Panc1 (cell line): ENCODE measurements at regions not wholly inside any gene's neighbourhood (a gene's known extent, or its start where the extent isn't known, plus 50 kb on each side); places are given as distances from the start of the nearest gene placed in this dataset.

ENCODE experiments used
- ATAC-seq: fragments of 200-7000 bp; cut with Tn5 transposase; 2 replicates; pipeline ENCODE4 v1.9.1; 2020; ENCODE audit warnings: mild to moderate bottlenecking, moderate library complexity
- BruUV-seq: library from RNA; stranded (reverse); fragments of 400-500 nt; replicated peaks from 2 replicates; lab custom pipeline; 2021; lab: Mats Ljungman, UMichigan
- CTCF ChIA-PET: fragments of 300-600 bp; sonication (Branson Sonifier 250); formaldehyde crosslinking; loops from one replicate; lab custom pipeline; 2022; ENCODE audit warnings: antibody characterized with exemption; lab: Charles Lee
- POLR2A ChIA-PET: fragments of 300-600 bp; sonication (Branson Sonifier 250); formaldehyde crosslinking; loops from one replicate; lab custom pipeline; 2022; ENCODE audit warnings: antibody characterized with exemption; lab: Charles Lee
- DNase-seq: peaks from one replicate; pipeline ENCODE4 v3.0.0-alpha.2; 2010; ENCODE audit warnings: low read depth, low spot score
- H3K27ac ChIP-seq: 2 replicates; pipeline ENCODE4 v1.5.1; 2011; ENCODE audit warnings: mild to moderate bottlenecking, low read length, inconsistent platforms
- H3K27me3 ChIP-seq: fragments of 200-500 bp; sonication (Bioruptor generic); 2 replicates; pipeline ENCODE4 v1.6.0; 2014; ENCODE audit warnings: low read length, inconsistent platforms; ENCODE audit not compliant: control insufficient read depth, insufficient read depth
- H3K36me3 ChIP-seq: fragments of 200-500 bp; sonication (Bioruptor generic); 2 replicates; pipeline ENCODE4 v1.5.1; 2014; ENCODE audit warnings: inconsistent platforms, mild to moderate bottlenecking, low read length, moderate library complexity; ENCODE audit not compliant: control insufficient read depth, insufficient read depth
- H3K4me1 ChIP-seq: 2 replicates; pipeline ENCODE4 v1.5.1; 2011; ENCODE audit warnings: inconsistent platforms, mild to moderate bottlenecking, low read length, moderate library complexity; ENCODE audit not compliant: control insufficient read depth, insufficient read depth
- H3K4me3 ChIP-seq, 2 experiments: 2 replicates each; pipeline ENCODE4 v1.5.1; 2011 to 2012; ENCODE audit warnings: low read depth in 2 of 2, low read length in 2 of 2, mild to moderate bottlenecking in 2 of 2, inconsistent platforms in 1 of 2, moderate library complexity in 1 of 2
- H3K9me3 ChIP-seq: fragments of 200-500 bp; sonication (Bioruptor generic); 2 replicates; pipeline ENCODE4 v1.5.1; 2014; ENCODE audit warnings: low read depth, mild to moderate bottlenecking, inconsistent platforms, low read length, moderate library complexity; ENCODE audit not compliant: control insufficient read depth, insufficient read depth
- POLR2AphosphoS5 ChIP-seq: IDR thresholded peaks from 2 replicates; pipeline ENCODE4 v1.6.1; 2012; ENCODE audit warnings: mild to moderate bottlenecking, low read depth, low read length, moderate library complexity
- SIN3A ChIP-seq: IDR thresholded peaks from 2 replicates; pipeline ENCODE4 v1.6.1; 2012; ENCODE audit warnings: low read depth, mild to moderate bottlenecking, low read length, moderate library complexity, borderline replicate concordance; ENCODE audit not compliant: insufficient read depth
- TCF7L2 ChIP-seq: IDR thresholded peaks from 2 replicates; pipeline ENCODE4 v1.6.1; 2011; ENCODE audit warnings: mild to moderate bottlenecking, low read depth, low read length, inconsistent platforms
- in situ Hi-C: cut with HindIII; loops from 2 replicates; pipeline ENCODE4 v1.10.0; 2016; ENCODE audit warnings: low sequenced_read_pairs, low pct_unique_long_range_greater_than_20kb
- intact Hi-C: fragments of 100-400 bp; cut with micrococcal nuclease; formaldehyde crosslinking; loops from one replicate; pipeline ENCODE4 v1.10.0; 2022; ENCODE audit not compliant: unreplicated experiment
- TF ChIP-seq, protein P1 (sequence below): fragments of 450-650 bp; IDR thresholded peaks from 2 replicates; pipeline ENCODE4 v1.5.1; 2017; ENCODE audit warnings: mild to moderate bottlenecking
- TF ChIP-seq, protein P2 (sequence below), 2 experiments: IDR thresholded peaks; 2 replicates each; pipeline ENCODE4 v1.6.1; 2011 to 2012; ENCODE audit warnings: low read depth in 2 of 2, control low read depth in 1 of 2, low read length in 1 of 2, mild to moderate bottlenecking in 1 of 2, moderate library complexity in 1 of 2; ENCODE audit not compliant: insufficient read depth in 1 of 2

DNA sequence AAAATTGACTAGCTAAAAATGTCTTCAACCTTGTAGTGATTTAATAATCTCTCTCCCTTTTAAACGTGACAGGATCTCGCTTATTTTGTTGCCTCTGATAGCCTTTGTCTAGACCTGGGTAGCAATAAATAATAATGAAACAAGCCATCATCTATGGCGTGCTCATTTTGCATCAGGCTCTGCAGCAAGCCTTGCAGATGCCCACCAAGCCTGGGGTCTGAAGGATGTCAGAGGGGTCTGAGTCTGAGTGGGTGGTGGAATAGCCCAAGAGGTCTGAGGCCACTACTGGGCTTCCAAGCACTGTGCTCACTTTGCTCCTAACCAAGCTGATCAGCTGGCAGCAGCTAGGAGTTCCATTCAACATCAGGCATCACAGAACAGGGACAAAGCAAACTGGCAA, 109.4 kb downstream of the GYPC start:
- no TSS peak for BruUV-seq
- POLR2A ChIA-PET = no interaction called here
- peaks cover 5% of the 10 kb centered on the region; the same call in 1 of the 2 replicates for H3K27me3 ChIP-seq
- intact Hi-C loops = no loop called here
- H3K36me3 ChIP-seq = no peaks in the 10 kb centered on the region
- H3K4me3 ChIP-seq = no peak overlapping the region
- no peaks in the 10 kb centered on the region for H3K9me3 ChIP-seq
- H3K27ac ChIP-seq = no peak overlapping the region
- no peak for ATAC-seq
- no peak for DNase-seq
- H3K4me1 ChIP-seq = no peaks in the 10 kb centered on the region
- in situ Hi-C loops = no loop called here
- TF ChIP-seq, protein P1, sequence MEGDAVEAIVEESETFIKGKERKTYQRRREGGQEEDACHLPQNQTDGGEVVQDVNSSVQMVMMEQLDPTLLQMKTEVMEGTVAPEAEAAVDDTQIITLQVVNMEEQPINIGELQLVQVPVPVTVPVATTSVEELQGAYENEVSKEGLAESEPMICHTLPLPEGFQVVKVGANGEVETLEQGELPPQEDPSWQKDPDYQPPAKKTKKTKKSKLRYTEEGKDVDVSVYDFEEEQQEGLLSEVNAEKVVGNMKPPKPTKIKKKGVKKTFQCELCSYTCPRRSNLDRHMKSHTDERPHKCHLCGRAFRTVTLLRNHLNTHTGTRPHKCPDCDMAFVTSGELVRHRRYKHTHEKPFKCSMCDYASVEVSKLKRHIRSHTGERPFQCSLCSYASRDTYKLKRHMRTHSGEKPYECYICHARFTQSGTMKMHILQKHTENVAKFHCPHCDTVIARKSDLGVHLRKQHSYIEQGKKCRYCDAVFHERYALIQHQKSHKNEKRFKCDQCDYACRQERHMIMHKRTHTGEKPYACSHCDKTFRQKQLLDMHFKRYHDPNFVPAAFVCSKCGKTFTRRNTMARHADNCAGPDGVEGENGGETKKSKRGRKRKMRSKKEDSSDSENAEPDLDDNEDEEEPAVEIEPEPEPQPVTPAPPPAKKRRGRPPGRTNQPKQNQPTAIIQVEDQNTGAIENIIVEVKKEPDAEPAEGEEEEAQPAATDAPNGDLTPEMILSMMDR = no peak
- TF ChIP-seq TCF7L2 (no peak), SIN3A (no peak), POLR2AphosphoS5 (no peak)
- TF ChIP-seq, protein P2, sequence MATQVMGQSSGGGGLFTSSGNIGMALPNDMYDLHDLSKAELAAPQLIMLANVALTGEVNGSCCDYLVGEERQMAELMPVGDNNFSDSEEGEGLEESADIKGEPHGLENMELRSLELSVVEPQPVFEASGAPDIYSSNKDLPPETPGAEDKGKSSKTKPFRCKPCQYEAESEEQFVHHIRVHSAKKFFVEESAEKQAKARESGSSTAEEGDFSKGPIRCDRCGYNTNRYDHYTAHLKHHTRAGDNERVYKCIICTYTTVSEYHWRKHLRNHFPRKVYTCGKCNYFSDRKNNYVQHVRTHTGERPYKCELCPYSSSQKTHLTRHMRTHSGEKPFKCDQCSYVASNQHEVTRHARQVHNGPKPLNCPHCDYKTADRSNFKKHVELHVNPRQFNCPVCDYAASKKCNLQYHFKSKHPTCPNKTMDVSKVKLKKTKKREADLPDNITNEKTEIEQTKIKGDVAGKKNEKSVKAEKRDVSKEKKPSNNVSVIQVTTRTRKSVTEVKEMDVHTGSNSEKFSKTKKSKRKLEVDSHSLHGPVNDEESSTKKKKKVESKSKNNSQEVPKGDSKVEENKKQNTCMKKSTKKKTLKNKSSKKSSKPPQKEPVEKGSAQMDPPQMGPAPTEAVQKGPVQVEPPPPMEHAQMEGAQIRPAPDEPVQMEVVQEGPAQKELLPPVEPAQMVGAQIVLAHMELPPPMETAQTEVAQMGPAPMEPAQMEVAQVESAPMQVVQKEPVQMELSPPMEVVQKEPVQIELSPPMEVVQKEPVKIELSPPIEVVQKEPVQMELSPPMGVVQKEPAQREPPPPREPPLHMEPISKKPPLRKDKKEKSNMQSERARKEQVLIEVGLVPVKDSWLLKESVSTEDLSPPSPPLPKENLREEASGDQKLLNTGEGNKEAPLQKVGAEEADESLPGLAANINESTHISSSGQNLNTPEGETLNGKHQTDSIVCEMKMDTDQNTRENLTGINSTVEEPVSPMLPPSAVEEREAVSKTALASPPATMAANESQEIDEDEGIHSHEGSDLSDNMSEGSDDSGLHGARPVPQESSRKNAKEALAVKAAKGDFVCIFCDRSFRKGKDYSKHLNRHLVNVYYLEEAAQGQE (IDR thresholded peaks at IDR 0.05; ENCODE audit: insufficient read depth in 1 of 2, low read depth in 2 of 2, low read length in 1 of 2) = no peak
- CTCF ChIA-PET = no interaction called here

DNA sequence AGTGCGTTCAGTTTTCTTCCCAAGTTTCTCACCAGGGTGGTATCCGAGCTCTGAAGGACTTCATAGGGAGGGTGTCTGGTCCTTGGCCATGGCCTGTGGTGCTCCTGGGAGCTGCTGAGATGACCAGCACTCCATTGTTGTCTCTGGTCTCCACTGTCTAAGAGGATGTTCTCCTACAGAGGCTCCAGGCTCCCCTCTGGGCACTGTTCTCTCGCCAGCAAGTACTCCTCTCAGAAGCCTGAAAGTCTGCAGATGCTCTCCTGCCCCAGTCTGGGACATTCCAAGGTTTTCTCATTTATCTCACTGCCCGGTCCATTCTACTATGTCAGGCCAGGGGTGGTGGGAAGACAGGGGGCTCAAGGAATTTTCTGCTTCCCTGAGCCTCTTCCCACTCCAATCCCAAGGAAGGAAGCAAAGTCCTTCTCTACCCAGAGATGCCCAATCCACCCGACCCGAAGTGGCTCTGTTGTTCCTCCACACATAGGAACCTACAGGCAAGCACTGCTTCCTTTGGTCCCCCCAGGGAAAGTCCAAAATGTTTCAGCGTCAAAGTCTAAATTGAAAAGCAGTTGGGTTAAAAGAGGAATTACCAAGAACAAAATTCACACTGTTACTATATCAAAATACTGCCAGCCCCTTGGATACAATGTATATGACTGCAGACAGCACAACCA, 110.5 kb downstream of the GYPC start:
- no peak for ATAC-seq
- no peak for DNase-seq
- Histone ChIP-seq H3K9me3 (no peaks in the 10 kb centered on the region), H3K4me1 (no peaks in the 10 kb centered on the region), H3K27ac (no peak overlapping the region), H3K4me3 (no peak overlapping the region), H3K27me3 (peaks cover 5% of the 10 kb centered on the region; the same call in 1 of the 2 replicates), H3K36me3 (no peaks in the 10 kb centered on the region)
- ChIA-PET POLR2A (no interaction called here), CTCF (no interaction called here)
- intact Hi-C loops = no loop called here
- in situ Hi-C loops = no loop called here
- BruUV-seq = no TSS peak
- TF ChIP-seq SIN3A = no peak
- TF ChIP-seq, protein P1 = no peak
- no peak for TF ChIP-seq TCF7L2
